Skeletal muscle cell (primary cell): ENCODE measurements at regions not wholly inside any gene's neighbourhood (a gene's known extent, or its start where the extent isn't known, plus 50 kb on each side); places are given as distances from the start of the nearest gene placed in this dataset.

Experiments
- DNase-seq: peaks from one replicate; pipeline ENCODE4 v3.0.0-alpha.2; 2010; ENCODE audit warnings: low read depth
- H3K4me3 ChIP-seq: 2 replicates; pipeline ENCODE4 v1.5.1; 2011; ENCODE audit warnings: low read depth, mild to moderate bottlenecking, control low read depth, low read length, moderate library complexity

GRCh38 chr17:31597646-31598398 is 206.3 kb downstream of the RAB11FIP4 start:
- DNase-seq, result no peak
- no peak overlapping the region for H3K4me3 ChIP-seq

GRCh38 chr17:31596382-31597323 is 205.2 kb downstream of the RAB11FIP4 start:
- DNase-seq, result peak; percentile 97
- H3K4me3 ChIP-seq, result no peak overlapping the region

- DNase-seq, result no peak
Measured at GRCh38 chr17:31595666-31596381, 204.3 kb downstream of the RAB11FIP4 start.

GRCh38 chr17:31595076-31595475 is 203.6 kb downstream of the RAB11FIP4 start:
- DNase-seq, result no peak
- no peak overlapping the region for H3K4me3 ChIP-seq

More at GRCh38 chr17:31595666-31596381, 204.3 kb downstream of the RAB11FIP4 start:
- H3K4me3 ChIP-seq, result no peak overlapping the region

GRCh38 chr17:31594416-31594815 is 202.9 kb downstream of the RAB11FIP4 start:
- no peak for DNase-seq
- no peak overlapping the region for H3K4me3 ChIP-seq

- no peak overlapping the region for H3K4me3 ChIP-seq
- peak; percentile 51 for DNase-seq
Measured at GRCh38 chr17:31593806-31594205, 202.3 kb downstream of the RAB11FIP4 start.

- no peak overlapping the region for H3K4me3 ChIP-seq
- no peak for DNase-seq
Measured at GRCh38 chr17:31591924-31592323, 200.4 kb downstream of the RAB11FIP4 start.

- no peak for DNase-seq
Measured at GRCh38 chr17:31588512-31588911, 197.0 kb downstream of the RAB11FIP4 start.

GRCh38 chr17:31588034-31588433 is 196.6 kb downstream of the RAB11FIP4 start:
- DNase-seq, result no peak
- H3K4me3 ChIP-seq, result no peak overlapping the region

More at GRCh38 chr17:31588512-31588911, 197.0 kb downstream of the RAB11FIP4 start:
- H3K4me3 ChIP-seq, result no peak overlapping the region
